ENCODE measurements at regions not wholly inside any gene's neighbourhood (a gene's known extent, or its start where the extent isn't known, plus 50 kb on each side); places are given as distances from the start of the nearest gene placed in this dataset.

- BruUV-seq (replicated peaks): no TSS peak
- peak; percentile 98 for ATAC-seq
- Histone ChIP-seq H3K9me2 (replicated peaks; ENCODE audit: low read length) (no peaks in the 10 kb centered on the region), H3K36me3 (ENCODE audit: low read depth, low read length) (no peaks in the 10 kb centered on the region), H3K79me2 (ENCODE audit: low read length) (no peaks in the 10 kb centered on the region), H3K27ac (ENCODE audit: low read length) (no peak overlapping the region), H3K27me3 (ENCODE audit: low read length) (no peaks in the 10 kb centered on the region), H3F3A (ENCODE audit: low read length, unreplicated experiment) (no peaks in the 10 kb centered on the region), H3K4me1 (ENCODE audit: insufficient read depth, low read length) (peaks cover 6% of the 10 kb centered on the region; the same call in 1 of the 2 replicates), H2AFZ (ENCODE audit: low read length) (no peak overlapping the region), H3K9me3 (ENCODE audit: low read length) (no peaks in the 10 kb centered on the region), H3K4me2 (ENCODE audit: low read length) (peak overlapping the region; percentile 24; the same call in 1 of the 2 replicates), H4K20me1 (ENCODE audit: low read length) (no peaks in the 10 kb centered on the region), H3K4me3 (ENCODE audit: low read length) (no peak overlapping the region), H3K9ac (ENCODE audit: low read length) (no peak overlapping the region)
- ChIA-PET CTCF (no interaction called here), POLR2A (ENCODE audit: unreplicated experiment) (no interaction called here)
- peak; percentile 52 for DNase-seq
- intact Hi-C loops (cut with micrococcal nuclease): no loop called here
- TF ChIP-seq, protein P1, sequence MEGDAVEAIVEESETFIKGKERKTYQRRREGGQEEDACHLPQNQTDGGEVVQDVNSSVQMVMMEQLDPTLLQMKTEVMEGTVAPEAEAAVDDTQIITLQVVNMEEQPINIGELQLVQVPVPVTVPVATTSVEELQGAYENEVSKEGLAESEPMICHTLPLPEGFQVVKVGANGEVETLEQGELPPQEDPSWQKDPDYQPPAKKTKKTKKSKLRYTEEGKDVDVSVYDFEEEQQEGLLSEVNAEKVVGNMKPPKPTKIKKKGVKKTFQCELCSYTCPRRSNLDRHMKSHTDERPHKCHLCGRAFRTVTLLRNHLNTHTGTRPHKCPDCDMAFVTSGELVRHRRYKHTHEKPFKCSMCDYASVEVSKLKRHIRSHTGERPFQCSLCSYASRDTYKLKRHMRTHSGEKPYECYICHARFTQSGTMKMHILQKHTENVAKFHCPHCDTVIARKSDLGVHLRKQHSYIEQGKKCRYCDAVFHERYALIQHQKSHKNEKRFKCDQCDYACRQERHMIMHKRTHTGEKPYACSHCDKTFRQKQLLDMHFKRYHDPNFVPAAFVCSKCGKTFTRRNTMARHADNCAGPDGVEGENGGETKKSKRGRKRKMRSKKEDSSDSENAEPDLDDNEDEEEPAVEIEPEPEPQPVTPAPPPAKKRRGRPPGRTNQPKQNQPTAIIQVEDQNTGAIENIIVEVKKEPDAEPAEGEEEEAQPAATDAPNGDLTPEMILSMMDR (conservative IDR thresholded peaks at IDR 0.05; ENCODE audit: low read depth, low read length): no peak
- TF ChIP-seq EZH2phosphoT487 (IDR thresholded peaks at IDR 0.05; ENCODE audit: borderline replicate concordance, low read length): no peak
- TF ChIP-seq EZH2 (IDR thresholded peaks at IDR 0.05; ENCODE audit: low read length, unreplicated experiment): no peak
Observed at GRCh38 chr2:146417942-146418341, 1426.9 kb upstream of the ACVR2A start.

DNA sequence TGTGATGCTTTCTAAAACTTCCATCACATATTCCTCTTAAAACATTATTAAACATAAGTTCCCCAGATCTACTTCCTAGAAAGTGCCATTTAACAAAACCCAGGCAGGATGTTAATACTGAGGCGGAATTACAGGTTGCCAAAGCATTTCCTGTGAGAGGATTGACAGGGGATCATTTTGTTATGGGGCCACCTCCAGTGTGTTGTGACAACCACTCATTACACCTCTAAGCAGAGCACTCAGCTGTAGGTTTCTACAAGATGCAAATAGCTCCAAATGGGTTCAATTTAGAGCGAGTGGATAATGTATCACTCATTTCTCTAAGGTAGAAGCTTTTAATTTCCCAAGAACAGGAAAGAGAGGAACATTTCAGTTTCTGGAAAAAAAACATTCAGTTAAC, 1429.5 kb upstream of the ACVR2A start:
- H3K27me3 ChIP-seq (ENCODE audit: low read length): no peaks in the 10 kb centered on the region
- H3F3A ChIP-seq (ENCODE audit: low read length, unreplicated experiment): no peaks in the 10 kb centered on the region
- peaks cover 6% of the 10 kb centered on the region; the same call in 1 of the 2 replicates for H3K4me1 ChIP-seq (ENCODE audit: insufficient read depth, low read length)
- H3K27ac ChIP-seq (ENCODE audit: low read length): no peak overlapping the region
- H3K4me2 ChIP-seq (ENCODE audit: low read length): no peak overlapping the region
- no peaks in the 10 kb centered on the region for H4K20me1 ChIP-seq (ENCODE audit: low read length)
- H3K9me2 ChIP-seq (replicated peaks; ENCODE audit: low read length): no peaks in the 10 kb centered on the region
- no peak overlapping the region for H2AFZ ChIP-seq (ENCODE audit: low read length)
- ATAC-seq: no peak
- no peaks in the 10 kb centered on the region for H3K36me3 ChIP-seq (ENCODE audit: low read depth, low read length)
- intact Hi-C loops (cut with micrococcal nuclease): no loop called here
- DNase-seq: no peak
- no peak overlapping the region for H3K4me3 ChIP-seq (ENCODE audit: low read length)
- no peaks in the 10 kb centered on the region for H3K79me2 ChIP-seq (ENCODE audit: low read length)
- POLR2A ChIA-PET (ENCODE audit: unreplicated experiment): no interaction called here
- CTCF ChIA-PET: no interaction called here
- H3K9ac ChIP-seq (ENCODE audit: low read length): no peak overlapping the region
- BruUV-seq (replicated peaks): no TSS peak
- TF ChIP-seq EZH2 (IDR thresholded peaks at IDR 0.05; ENCODE audit: low read length, unreplicated experiment) (no peak), EZH2phosphoT487 (IDR thresholded peaks at IDR 0.05; ENCODE audit: borderline replicate concordance, low read length) (no peak)
- TF ChIP-seq, protein P1 (conservative IDR thresholded peaks at IDR 0.05; ENCODE audit: low read depth, low read length): no peak
- no peaks in the 10 kb centered on the region for H3K9me3 ChIP-seq (ENCODE audit: low read length)

GRCh38 chr2:146414456-146414855, 1430.4 kb upstream of the ACVR2A start:
- no peaks in the 10 kb centered on the region for H3K9me2 ChIP-seq (replicated peaks; ENCODE audit: low read length)
- no peaks in the 10 kb centered on the region for H3F3A ChIP-seq (ENCODE audit: low read length, unreplicated experiment)
- H3K79me2 ChIP-seq (ENCODE audit: low read length): no peaks in the 10 kb centered on the region
- H3K4me3 ChIP-seq (ENCODE audit: low read length): no peak overlapping the region
- BruUV-seq (replicated peaks): no TSS peak
- H4K20me1 ChIP-seq (ENCODE audit: low read length): no peaks in the 10 kb centered on the region
- no peak overlapping the region for H2AFZ ChIP-seq (ENCODE audit: low read length)
- ChIA-PET POLR2A (ENCODE audit: unreplicated experiment) (no interaction called here), CTCF (no interaction called here)
- intact Hi-C loops (cut with micrococcal nuclease): no loop called here
- no peak for ATAC-seq
- H3K4me1 ChIP-seq (ENCODE audit: insufficient read depth, low read length): peaks cover 6% of the 10 kb centered on the region; the same call in 1 of the 2 replicates
- no peak overlapping the region for H3K4me2 ChIP-seq (ENCODE audit: low read length)
- H3K9ac ChIP-seq (ENCODE audit: low read length): no peak overlapping the region
- H3K9me3 ChIP-seq (ENCODE audit: low read length): no peaks in the 10 kb centered on the region
- H3K36me3 ChIP-seq (ENCODE audit: low read depth, low read length): no peaks in the 10 kb centered on the region
- TF ChIP-seq EZH2 (IDR thresholded peaks at IDR 0.05; ENCODE audit: low read length, unreplicated experiment) (no peak), EZH2phosphoT487 (IDR thresholded peaks at IDR 0.05; ENCODE audit: borderline replicate concordance, low read length) (no peak)
- TF ChIP-seq, protein P1 (conservative IDR thresholded peaks at IDR 0.05; ENCODE audit: low read depth, low read length): no peak
- H3K27ac ChIP-seq (ENCODE audit: low read length): no peak overlapping the region
- no peaks in the 10 kb centered on the region for H3K27me3 ChIP-seq (ENCODE audit: low read length)
- no peak for DNase-seq

Data from PC-3 (cell line).